Stimulated activated CD8-positive, alpha-beta memory T cell treated with anti-CD3 and anti-CD28 coated beads, Interleukin-2, amount 100 ng/mL, for 1 hour (primary cell): ENCODE measurements at regions not wholly inside any gene's neighbourhood (a gene's known extent, or its start where the extent isn't known, plus 50 kb on each side); places are given as distances from the start of the nearest gene placed in this dataset.
A peak's percentile ranks its signal among the peaks of the same experiment; 100 is the strongest.

Experiments
- DNase-seq, 2 donors: peaks; one replicate each; pipeline ENCODE4 v3.0.0-alpha.2; 2020; ENCODE audit warnings: low read depth in 2 of 2

DNA sequence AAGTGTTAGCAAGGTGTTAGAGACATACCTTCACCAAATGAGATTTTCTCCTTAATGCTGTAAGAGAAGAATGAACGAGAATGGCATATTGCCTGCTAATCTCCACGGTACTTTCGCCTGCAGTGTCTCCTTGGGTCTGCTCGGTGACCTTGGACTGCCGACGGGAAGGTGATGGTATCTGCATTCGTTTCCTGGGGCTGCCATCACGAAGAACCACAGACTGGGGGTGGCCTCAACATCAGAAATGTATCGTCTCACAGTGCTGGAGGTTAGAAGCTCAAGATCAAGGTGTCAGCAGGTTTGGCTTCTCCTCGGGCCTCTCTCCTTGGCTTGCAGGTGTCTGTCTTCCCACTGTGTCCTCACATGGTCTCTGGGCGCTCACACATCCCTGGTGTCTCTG, 86.3 kb upstream of the TNRC6C start:
- no peak for DNase-seq

DNA sequence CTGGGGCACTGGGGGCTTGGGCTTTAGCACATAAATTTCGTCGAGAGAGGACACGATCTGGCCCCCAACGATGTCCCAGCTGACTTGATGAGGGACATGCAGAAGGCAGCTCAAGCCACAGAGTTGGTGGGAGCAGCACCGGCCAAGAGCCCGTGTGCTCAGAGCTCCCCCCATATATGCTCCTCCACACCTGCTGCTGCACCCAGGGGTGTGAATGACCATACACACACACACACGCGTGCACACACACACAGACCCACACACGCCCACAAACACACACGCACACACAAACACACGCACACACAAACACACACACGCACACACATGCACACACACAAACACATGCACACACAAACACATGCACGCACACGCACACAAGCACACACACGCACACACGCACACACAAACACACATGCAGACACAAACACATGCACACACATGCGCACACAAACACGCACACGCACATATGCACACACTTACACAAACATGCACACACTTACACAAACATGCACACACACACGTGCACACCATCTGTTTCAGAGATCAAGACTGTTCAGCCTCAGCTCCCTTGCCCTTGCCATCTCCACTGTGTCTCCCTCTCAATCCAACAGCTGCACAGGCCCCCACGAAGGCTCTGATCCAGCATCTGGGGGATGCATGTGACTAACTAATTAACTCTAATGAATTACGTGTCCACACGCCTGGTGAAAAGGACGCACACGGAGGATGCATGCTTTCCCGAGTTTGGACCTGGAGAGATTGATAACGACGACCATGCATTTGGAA, 85.6 kb upstream of the TNRC6C start:
- no peak for DNase-seq

DNA sequence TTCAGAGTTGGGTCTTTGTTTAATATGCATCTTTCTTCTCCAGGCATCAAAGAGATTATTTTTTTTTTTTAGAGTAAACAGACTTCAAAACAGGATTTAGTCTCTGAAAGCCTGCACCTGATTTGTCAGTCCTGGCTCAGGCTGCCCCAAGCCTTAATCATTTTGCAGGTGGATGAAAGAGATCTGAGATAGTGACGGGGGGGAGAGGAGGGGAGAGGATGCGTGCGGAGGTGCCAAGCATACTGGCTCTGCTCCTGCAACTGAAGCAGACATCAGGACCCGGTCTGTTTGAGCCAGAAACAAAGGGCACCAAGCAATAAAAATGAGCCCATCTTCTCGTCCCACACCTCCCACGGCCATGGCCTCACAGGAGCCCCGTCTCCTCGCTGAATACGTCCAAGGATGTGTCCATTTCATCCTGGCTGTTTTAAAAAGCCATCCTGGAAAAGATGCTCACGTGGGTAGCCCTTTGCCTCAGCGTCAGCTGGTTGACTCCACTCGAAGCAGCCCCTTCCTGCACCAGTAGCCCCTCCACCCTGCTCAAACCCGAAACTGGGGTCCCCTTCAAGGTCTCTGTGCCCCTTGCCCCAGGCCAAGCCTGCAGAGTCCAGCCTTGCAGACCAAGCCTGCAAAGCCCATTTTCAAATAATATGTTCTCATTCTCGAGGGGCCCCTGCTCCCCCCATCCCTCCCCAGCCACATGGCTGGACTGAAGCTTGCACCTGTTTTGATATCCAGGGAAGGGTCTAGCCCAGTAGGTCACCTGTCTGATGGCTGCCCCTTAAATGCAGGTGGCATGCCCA, 84.8 kb upstream of the TNRC6C start:
- no peak for DNase-seq

DNA sequence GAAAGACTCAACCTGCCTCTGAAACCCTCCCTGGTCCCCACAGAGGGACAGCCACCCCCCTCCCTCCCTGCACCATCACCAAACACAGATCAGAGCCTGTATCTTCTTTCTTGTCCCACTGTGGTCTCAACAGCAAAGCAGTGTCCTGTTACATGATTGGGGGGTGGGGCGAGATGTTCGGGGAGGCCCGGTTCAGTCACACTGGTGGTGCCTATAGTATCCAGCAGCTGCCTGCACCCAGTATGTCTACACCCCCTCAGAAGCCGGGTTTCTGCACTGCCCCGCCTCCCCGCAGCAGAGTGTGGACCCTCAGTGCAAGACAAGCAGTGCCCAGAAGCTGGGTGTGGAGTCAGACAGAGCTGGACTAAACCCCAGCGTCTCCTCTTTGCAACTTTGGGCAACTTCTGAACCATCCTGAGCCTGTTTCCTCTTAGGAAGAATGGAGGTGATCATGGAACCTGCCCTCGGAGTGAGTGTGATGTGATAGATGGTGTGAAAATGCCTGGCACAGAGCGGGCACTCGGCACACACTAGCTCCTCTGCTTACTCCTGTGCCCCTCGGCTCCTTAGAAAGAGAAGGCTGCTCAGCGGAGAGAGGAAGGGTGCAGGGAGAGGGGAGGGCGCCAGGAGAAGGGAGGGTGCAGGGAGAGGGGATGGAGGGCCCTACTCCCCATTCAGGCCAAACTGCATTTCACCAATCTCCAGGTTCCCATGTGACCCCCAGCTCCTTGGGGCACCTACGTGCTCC, 84.0 kb upstream of the TNRC6C start:
- no peak for DNase-seq

DNA sequence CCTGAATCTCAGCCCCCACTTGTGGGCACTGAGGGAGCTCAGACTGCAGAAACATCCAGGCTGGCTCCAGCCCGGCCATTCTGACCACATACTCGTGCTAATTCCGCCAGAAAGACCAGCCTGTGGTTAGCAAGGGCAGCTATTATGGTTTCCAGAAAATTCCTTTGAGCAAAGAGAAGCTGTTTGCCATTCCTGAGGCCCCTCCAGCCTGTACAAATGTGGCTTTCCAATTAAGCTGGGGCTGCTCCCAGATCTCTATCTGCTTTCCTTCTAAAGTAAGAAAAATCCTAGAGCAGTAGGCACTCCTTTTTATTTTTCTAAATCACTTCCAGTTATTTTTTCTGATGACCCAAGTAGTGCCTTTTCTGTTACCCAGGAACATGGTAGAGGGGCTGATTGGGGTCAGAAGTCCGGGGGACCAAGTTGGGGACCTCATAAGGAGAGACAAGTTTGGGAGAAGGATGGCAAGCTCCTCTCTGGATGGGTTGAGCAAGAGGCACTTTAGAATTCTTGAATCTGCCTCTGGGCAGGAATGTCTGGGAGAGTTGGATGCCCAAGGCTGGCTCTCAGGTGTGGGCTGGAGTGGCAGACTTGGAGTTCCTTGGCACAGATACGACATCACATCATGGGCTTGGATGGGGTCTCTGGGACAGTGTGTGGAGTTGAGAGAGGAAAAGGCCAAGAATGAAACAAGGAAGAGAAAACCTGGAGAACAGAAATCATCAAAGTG, 83.3 kb upstream of the TNRC6C start:
- DNase-seq: no peak

DNA sequence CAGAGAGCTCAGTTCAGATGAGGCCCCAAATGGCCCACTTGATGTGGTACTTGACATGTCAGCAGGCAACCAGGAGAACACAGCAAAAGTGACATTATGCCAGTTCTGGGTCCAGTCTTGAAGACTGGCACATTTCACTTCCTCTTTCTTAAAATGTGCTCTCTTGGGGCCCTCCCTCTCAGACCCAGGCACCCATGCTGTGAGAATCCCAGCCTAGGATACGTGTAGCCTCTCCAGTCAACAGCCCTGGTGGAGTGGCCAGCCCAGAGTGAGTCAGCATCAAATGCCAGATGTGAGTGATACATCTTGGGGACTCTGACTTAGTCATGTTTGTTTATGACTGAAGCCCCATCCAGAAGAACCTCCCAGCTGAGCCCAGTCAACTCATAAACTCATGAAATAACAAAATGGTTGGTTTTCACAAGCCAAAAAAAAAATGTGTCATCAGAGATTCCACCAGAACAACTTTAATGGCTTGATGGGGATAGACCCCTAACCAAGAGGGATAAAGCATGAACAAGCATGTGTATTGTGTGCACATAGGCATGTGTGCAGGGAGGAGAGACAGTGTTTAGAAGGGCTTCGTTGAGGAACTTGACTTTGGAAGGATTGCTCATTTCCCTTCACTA, 82.5 kb upstream of the TNRC6C start:
- DNase-seq: no peak

DNA sequence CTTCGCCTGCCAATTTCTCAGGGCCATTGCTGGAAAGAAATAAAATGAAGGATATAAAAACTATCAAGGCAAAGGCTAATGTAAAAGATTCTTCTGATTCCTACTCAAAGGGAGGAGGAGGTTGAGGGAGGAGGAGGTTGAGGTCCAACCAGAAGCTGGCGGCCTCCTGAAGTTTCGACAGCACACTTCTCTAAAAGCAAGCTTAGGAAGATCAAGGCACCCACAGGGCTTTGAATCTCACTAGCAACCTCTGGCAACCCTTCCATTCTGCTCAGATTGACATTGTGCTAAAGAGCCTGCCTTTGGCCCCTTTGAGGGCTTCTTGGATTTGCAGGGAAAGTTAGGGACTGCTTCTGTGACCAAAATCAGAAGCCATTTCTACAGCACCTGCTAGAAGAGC, 81.5 kb upstream of the TNRC6C start:
- DNase-seq: no peak

DNA sequence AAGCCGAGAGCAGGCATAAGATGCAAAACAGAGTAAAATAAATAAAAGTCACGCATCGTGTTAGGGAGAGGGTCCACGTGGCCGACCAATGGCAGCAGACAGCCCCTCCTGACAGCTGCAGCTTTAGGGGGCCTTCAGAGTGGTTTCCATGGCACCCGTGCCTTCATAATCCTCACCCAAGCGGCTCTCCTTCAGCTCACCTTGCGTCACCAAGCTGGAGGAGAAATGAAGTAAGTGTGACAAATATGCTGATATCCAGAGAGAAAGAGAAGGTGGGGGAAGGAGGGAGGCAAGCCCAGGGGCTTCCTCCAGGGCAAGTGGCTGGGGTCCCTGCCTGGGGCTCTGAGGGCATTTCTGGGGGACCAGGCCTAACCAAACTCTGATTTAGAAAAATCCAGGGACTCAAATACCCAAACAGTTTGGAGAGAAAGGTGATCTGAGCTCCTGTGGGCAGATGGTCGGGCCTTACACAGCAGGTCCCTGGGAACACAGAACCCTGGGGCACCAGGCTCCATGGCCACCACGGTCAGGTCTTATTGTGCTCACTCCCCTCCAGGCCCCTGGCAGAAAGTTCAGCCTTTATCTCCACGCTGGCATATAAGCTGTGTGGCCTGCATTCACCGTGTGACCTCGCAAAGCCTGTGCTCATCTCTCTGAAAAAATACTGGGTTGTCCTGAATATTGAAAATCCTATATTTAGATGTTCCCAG, 80.7 kb upstream of the TNRC6C start:
- DNase-seq: no peak

DNA sequence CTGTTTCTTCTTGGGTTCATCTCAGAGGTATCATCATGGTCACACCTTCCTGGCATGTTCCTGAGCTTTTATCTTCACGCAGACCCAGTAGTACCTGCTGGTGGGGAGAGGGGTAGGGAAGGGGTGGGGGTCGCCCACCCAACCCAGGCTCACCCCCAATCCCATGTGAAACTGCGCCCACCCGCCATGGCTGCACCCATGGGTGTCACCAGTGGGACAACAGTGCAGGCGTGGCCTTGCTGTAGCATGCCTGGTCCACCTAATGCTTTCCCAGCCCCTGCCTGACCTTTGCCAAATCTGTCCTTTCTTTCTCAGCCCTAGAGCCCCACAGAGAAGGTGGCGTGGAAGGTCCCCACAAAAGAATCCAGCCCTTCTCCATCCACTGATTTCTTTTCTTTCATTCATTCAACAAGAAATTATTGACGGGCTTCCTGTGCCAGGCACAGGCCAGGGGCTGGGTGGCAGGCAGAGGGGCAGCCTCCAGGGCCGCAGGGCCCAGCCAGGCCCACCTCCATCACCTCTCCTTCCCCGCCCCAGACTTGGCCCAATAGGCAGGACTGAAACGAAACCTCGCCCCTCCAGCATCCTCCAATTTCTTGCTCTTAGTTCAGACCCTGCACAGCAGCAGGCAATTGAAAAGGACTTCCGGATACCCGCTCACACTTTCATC, 79.1 kb upstream of the TNRC6C start:
- DNase-seq: no peak

DNA sequence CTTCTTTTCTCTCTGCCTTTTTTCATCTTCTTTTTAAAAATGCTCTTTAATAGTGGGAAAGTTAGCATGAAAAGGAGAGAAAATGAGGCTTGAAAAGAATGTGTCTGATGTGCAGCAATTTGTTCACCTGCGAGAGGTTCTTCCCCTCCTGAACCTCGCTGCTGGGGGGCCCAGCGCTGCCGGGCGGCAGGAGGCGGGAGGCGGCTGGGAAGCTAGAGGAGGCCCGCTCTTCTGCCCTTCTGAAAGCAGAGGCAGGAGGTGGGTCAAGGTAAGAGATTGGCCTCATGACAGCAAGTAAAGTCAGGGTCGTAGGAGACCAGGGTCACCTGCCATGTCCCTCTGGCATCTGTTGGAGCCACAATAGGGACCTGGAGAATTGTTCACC, 78.6 kb upstream of the TNRC6C start:
- no peak for DNase-seq

DNA sequence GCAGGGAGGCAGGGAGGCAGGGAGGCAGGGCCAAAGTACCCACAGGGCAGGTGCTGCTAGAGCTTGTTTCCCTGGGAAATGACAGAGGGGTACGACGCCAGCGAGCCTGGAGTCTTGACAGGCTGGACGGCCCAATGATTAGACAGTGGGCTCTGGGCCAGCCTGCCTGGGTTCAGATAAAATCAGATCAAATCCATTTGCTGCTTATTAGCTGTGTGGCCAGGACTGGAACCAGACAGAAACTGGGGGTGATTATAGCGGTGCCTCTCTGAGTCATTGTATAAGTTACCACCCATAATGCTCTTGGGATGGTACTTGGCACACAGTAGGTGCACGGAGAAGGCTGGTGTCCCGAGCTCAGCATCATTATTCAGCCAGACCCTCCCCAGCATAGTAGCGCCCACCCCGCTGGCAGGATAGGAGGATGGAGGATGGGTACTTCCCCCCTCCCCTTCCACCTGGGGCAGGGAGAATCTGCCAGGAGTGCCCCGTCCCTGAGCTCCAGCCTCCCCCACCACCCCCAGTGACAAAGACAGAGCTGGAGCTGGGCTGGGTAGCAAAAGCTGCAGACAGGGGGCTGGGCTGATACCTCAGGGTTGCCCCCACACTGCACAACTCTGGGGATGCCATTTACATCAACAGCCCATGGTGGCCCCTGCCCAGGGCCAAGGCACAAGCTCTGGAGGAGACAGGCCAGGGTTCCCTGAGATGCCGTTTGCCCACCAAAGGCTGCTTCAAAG, 77.6 kb upstream of the TNRC6C start:
- DNase-seq: no peak

DNA sequence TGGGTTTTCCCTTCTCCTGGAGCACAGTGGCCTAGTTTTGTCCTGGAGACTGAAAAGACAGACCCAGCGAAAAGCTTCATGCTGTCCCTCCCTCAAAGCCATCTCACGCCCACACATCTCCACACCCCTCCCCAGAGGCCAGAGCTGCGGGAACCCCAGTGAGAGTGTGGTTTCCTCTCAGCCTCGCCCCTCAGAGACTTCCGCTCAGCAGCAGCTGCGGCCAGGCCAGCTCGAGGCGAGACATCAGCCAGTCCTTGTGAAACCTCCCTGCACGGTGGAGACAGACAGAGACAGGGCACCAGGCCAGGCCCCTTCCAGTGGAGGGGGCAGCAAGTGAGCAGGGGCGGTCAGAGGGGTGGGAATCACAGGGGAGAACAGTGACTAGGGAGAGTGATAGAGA, 77.0 kb upstream of the TNRC6C start:
- DNase-seq: peak; percentile 62 to 64

DNA sequence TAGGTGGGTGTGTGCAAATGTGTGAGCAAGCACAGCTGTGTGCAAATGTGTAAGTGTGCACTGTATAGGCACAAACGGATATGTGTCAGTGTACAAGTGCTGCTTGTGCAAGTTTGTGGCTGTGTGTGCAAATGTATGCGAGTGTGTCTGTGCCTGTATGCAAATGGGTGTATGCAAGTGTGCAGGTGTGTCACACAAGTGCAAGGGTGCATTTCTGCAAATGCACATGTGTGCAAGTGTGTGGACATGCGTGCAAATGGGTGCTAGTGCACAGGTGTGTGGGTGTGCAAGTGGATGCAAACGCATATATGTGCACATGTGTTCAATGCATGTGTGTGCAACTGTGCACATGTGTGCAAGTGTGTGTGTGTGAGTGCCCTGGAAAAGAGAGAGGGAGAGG, 76.5 kb upstream of the TNRC6C start:
- no peak for DNase-seq

DNA sequence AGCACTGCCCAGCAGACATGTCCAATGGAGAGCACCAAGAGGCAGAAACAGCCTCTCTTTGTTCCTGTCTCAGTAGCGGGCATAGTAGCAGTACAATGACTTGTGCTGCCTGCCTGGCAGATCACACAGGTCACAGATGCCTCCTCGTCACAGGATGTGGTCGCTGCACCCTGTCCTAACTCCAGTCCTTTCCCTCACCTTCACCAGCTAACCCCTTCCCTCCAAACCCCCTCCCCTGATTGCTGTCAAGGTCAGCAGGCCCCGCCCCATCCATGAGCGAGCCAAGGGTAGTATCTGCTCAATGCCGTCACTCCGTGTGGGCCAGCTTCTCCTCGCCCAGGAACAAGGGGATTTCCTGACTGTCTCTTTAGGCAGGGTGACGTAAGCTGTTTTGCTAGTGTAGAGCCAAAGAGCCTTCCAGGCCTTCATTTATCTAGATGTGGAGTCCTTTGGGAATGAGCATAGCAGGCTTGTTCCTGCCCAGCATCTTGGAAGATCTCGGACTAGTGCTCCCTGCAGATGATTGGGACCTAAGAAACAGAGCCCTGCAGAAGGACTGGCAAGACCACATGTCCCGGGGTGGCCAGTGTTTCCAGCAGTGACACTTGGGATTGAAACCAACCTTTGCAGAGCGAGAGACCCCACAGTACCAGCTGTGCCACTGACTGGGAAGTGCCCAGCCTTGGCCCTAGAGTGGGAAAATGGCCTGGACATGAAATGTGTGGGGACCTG, 75.9 kb upstream of the TNRC6C start:
- DNase-seq: peak; percentile 53 to 58

DNA sequence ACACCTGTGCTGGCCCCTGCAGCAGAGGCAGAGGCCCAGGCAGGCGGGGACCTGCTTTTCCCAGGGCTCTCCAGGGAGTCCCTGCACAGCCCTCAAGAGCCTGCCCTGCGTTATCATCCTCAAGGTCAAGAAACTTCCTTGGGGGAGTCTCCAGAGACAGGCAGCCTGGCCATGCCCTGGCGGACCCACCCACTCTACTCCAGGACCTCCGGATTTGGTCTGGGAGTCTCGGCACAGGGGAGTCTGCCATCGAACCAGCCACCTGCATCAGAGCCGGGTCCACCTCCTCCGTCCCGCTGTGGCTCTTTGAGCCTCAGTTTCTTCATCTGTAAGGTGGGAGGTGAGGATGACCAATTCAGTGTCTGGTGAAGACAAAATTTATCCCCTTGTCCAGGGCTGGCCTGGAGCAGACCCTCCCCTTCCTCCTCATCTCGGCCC, 75.3 kb upstream of the TNRC6C start:
- no peak for DNase-seq

DNA sequence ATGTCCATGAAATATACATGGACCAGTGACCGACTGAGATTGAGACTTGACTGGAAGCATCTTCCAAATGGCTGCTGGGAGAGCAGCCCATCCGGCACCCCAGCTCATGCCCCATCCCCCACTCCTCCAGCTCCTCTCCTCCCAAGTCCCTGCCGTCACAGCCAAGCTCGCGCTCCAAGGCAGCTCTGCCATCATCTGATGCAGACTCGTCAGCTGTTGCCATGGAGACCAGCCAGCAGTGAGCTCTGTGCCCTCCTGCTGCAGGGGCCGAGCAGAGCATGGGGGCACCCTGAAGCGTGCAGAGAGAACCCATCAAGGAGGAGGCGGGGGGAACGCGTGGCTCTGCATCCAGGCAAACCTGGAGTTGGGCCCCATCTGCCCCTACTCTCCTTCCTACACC, 74.5 kb upstream of the TNRC6C start:
- no peak for DNase-seq

DNA sequence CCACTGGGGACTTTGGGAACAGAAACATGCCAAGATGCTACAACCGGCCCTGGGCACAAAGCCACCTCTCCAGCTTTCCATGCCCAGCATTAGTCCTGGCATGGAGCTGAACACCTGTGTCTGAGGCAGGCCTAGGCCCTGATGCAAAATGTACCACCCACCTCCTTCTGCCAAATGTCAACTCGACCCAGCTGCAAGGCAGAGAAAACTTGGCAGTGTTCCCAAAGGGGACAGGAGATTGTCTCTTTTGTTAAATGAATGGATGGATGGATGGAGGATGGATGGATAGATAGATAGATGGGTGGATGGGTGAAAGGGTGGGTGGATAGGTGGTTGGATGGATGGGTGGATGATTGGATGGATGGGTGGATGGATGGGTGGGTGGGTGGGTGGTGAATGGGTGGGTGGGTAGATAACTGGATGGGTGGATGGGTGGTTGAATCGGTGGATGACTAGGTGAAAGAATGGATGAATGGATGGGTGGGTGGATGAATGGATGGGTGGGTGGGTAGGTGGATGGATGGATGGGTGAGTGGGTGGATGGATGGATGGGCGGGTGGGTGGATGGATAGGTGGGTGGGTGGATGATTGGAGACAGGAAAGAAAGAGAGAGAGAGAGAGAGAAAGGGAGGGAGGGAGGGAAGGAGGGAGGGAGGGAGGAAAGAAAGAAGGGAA, 73.4 kb upstream of the TNRC6C start:
- no peak for DNase-seq

DNA sequence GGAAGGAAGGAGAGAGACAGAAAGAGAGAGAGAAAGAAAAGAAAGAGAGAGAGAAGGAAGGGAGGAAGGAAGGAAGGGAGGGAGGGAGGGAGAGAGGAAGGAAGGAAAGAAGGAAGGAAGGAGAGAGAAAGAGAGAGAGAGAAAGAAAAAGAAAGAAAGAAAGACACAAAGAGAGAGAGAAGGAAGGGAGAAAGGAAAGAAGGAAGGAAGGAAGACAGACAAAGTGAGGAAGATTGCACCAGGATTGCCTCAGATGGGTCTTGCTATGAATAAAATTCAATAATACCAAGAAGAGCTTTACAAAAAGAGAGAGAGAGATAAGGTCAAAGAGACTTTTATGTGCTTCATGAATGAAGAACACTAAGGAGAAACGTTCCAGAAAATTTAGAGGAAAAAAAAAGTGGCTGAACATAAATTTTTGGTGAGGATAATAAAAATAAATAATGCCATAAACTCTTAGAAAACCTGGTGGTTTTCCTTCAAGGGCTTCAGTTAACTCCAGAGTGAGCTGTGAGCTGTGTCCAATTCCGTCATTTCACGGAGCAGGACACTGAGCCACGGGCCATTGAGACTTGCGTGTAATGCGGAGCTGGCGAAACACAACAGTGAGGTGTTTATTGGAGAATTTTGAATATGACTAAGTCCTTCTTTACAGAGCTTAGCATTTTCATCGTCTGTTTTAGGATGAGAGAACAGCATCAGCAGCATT, 72.7 kb upstream of the TNRC6C start:
- DNase-seq: no peak
